HG03045 (cell line): ENCODE measurements at regions not wholly inside any gene's neighbourhood (a gene's known extent, or its start where the extent isn't known, plus 50 kb on each side); places are given as distances from the start of the nearest gene placed in this dataset.

ENCODE experiments used
- ATAC-seq: cut with Tn5 transposase; IDR thresholded peaks from one replicate; pipeline ENCODE4 v1.9.1; 2021; ENCODE audit warnings: mild to moderate bottlenecking, moderate library complexity; ENCODE audit not compliant: unreplicated experiment

- ATAC-seq = no peak
Observed at GRCh38 chr2:217189131-217189530, 329.3 kb upstream of the TNP1 start.

DNA sequence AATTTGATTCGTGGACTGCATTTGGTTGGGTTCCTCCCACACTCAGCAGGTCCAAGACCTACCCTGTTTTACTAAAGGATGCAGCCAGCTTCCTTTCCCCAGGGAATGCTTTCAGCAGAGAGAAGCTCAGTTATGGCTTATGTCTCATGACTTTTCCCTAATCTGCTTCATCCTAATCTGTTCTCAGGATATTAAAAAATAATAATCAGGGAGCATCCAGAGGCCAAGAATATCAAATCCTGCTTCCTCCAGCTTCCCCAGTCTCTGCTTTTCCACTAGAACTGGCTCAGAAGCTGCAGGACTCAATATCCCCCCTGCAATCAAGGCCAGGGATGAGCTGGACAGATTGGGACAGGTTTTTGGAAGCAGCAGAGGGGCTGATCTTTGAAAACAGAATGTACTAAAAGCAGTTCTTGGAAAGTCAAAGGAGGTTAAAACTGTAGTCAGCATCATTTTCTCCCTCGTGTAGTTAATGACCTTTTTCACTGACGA, 326.9 kb upstream of the TNP1 start:
- ATAC-seq = no peak

DNA sequence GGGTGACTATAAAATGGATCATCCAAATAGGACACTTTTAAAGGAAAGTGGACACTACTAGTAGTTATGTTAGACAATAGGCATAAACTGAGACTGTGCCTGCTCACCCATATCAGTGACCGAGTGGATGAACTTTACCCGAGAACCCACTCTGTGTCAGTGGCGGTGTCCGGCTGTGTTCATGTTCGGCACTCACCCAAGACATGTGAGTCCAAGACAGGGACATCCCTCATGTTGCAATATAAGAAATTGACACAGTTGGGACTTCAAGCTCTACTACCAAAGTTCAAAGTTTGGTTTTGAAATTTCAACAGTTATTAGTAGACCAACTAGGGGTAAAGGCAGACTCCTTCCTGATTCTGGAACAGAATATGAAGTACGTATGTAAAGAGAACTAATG, 326.3 kb upstream of the TNP1 start:
- no peak for ATAC-seq

GRCh38 chr2:217185265-217185995, 325.6 kb upstream of the TNP1 start:
- ATAC-seq = no peak

- no peak for ATAC-seq
Observed at GRCh38 chr2:217184242-217184641, 324.4 kb upstream of the TNP1 start.

DNA sequence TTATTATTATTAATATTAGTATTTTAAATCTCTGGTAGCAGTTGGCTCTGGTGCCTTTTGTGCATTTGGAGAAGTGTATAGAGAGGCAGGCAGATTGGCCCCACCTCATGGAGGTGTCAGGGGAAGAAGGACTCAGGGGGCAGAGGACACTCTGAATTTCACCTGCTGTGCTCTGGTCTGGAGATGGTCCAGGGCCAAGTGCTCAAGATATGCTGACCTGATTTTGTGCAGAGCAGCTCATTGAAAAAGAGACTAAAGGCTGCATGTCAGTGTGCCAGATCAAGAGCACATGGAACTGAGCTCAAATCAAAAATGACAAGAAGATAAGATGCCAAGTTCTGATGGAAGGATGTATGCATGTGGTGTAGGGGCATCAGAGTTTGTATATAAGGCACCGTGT, 323.6 kb upstream of the TNP1 start:
- ATAC-seq = no peak

DNA sequence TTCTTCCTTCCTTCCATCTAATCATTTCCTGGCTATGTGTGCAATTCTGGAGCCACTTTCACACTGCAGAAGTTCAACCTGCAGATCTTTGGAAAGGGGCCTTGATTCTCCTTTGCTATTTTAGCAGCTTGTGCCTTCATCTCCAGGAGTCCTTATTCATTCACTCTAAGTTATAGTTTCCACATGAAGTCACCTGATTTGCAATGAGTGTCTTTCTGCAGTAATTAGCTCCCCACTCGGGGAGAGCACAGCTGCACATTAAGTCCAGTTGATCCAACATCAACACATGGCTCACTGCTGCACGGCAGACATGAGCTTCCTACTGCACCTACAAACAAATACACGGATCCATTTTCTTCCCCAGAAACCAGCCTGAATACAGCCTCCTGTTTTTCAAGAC, 323.1 kb upstream of the TNP1 start:
- ATAC-seq = no peak

DNA sequence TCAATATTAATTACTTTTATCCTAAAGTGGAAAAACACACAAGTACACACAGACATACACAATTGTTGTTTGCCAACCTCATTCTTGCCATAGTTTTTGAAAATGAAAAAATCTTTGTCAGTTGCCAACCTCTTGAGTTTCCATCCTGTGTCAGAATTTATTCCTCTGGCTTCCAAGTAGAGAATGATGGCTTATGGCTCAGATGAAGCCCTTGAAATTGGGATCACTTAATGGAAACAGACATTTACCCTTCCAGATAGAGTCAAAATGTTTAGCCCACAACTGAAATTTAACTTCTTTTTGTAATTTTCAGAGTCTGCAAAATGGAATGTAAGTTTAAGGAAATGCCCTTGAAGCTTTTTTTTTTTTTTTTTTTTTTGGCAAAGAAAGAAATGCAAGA, 321.6 kb upstream of the TNP1 start:
- no peak for ATAC-seq

GRCh38 chr2:217179854-217180253, 320.0 kb upstream of the TNP1 start:
- no peak for ATAC-seq

DNA sequence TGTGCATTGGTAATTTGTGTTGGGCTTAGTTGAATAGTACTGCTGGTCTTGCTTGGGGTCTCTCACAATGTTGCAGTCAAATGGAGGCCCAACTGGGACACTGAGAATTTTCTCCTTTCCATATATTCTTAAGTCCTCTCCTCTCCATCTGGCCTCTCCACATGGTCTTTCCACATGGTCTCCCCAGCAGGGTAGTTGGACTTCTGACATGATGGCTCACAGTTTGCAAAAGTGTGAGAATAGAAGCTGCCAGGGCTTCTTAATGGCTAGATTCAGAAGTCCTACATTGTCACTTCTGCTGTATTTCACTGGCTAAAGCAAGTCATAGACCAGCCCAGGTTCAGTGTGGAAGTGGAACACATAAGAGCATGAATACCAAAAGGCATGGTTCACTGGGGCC, 318.5 kb upstream of the TNP1 start:
- ATAC-seq = no peak

DNA sequence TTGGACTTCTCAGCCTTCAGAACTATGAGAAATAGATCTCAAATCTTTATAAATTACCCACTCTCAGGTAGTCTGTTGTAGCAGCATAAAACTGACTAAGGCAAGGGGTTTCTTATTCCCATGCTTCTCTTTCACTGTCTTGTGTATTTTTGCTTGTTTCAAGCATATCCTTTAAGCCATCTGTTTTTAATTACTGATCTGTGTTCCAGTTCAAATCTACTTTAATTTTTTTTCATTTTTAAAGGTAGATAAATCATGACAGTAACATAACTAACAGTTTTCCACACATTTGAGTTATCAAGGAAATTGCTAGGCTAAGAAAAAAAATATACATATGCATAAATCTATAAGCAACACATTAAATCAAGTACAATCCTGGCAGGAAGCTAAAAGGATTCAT, 317.9 kb upstream of the TNP1 start:
- ATAC-seq = no peak

GRCh38 chr2:217171874-217172273, 312.0 kb upstream of the TNP1 start:
- ATAC-seq = no peak

DNA sequence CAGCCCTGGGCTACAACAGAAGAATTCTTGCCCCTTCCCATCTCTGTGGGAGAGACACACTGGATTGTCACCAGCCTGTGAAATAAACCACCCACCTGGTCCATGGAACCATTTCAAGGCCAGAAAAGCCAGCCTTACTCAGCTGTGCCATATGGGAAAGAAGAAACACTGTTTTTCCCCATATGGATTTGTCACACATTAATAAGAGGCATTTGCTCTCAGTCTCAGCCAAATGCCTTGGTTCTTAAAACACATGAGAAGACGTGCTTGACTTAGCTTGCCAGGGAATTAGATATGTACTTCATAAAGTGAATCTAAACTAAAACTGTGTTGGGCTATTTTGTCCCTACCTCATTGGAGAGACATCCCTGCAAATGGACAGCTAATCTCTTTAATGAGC, 308.6 kb upstream of the TNP1 start:
- no peak for ATAC-seq

- no peak for ATAC-seq
Observed at GRCh38 chr2:217167531-217167930, 307.7 kb upstream of the TNP1 start.

GRCh38 chr2:217166241-217166850, 306.5 kb upstream of the TNP1 start:
- ATAC-seq = no peak

DNA sequence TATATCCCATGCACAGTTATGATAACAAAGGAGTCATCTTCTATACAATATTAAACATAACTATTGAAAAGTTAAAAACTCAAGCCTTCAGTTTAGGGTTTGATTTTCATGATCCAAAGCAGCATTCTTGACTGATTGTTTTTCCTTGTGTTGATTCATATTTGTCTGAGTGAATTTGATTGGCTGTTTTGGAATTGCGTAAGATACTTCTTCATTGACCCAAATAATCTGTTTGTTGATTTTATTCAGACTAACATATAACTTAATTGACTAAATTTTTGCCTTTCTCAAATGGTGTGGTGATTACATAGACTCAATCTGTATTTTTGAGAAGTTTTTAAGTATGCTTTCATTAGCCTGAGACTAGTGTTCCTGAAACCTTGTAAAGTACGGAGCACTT, 305.7 kb upstream of the TNP1 start:
- ATAC-seq = no peak

DNA sequence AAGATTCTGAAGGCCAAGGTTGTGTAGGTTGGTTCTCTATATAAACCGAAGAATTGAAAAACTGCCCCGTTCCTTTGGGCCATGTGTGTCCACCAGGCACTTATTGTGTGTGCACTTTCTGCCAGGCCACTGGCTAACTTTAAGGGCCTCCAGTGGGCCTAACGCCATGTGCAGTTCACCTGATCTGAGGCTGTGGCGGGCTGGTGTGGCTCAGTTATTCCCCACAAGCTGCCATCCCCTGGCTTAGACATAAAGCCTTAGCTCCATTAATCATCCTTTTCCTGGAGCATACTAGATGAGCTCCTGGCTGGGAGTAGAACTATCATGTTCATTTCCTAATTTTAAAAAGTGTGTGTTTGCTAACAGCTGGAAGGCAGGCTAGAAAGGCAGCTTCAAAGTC, 304.1 kb upstream of the TNP1 start:
- ATAC-seq = no peak

DNA sequence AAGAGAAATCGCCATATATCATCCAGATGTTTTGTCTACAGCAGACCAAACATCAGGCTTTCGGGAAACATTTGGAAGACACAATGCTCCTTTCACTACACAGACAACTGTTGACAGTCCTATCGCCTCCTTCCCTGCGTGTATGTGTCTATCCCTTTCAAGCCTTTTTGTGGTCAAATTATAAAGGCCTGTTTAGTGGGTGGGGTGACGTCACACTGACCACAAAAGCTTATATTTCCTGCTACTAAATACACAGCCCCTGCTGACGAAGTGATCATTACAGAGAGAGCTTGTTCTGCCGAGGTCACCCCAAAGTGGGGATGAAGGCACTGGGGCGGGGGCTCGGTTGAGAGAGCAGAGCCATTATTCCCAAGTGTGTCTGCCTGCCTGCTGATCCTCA, 302.7 kb upstream of the TNP1 start:
- no peak for ATAC-seq

- no peak for ATAC-seq
Observed at GRCh38 chr2:217160978-217161973, 301.4 kb upstream of the TNP1 start.

DNA sequence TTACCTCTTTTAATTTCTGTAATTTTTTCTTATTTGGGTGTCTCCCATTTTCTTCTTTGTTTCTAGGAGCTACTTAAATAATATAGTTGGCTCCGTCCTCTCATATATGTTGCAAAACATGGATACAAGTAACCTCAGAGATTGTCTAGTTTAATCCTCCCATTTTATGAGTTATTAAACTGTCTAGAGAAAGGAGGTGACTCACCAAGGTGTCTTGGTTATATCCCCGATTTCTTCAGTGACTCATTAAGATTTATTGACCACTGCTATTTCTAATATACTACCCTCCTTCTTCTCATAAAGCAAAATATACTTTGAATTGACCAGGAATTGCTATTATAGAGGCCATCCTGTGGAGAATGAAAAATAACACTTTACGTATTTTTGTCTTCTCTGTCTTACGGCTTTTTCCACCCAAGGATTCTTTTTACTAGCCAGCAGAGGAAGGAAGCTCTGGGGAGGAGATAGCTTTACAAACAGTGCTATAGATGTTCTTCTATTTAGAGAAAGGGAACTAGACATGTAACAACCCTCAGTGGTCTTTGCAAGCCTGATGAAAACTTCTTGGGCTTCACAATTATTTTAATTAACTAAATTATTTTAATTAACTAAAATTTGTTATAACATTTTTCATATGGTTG, 300.4 kb upstream of the TNP1 start:
- ATAC-seq = no peak

- ATAC-seq = no peak
Observed at GRCh38 chr2:217158928-217159327, 299.1 kb upstream of the TNP1 start.
